ENCODE measurements at regions not wholly inside any gene's neighbourhood (a gene's known extent, or its start where the extent isn't known, plus 50 kb on each side); places are given as distances from the start of the nearest gene placed in this dataset.

DNA sequence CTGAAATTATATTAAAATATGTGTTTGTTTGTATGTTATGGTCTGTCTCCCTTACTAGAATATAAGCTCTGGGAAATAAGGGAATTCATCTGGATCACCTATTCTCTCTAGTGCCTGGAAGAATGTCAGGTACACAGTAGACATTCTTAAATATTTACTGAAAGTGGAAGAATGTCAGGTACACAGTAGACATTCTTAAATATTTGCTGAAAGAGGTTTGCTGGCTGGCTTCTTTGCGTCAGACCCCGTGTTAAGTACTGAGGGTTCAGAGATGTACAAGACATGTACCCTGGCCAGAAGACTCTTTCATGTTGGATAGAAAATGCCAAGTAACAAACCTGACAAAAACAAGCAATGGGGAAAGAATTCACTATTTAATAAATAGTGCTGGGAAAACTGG lies 199.1 kb downstream of the INSC start:
- TF ChIP-seq, protein P1, sequence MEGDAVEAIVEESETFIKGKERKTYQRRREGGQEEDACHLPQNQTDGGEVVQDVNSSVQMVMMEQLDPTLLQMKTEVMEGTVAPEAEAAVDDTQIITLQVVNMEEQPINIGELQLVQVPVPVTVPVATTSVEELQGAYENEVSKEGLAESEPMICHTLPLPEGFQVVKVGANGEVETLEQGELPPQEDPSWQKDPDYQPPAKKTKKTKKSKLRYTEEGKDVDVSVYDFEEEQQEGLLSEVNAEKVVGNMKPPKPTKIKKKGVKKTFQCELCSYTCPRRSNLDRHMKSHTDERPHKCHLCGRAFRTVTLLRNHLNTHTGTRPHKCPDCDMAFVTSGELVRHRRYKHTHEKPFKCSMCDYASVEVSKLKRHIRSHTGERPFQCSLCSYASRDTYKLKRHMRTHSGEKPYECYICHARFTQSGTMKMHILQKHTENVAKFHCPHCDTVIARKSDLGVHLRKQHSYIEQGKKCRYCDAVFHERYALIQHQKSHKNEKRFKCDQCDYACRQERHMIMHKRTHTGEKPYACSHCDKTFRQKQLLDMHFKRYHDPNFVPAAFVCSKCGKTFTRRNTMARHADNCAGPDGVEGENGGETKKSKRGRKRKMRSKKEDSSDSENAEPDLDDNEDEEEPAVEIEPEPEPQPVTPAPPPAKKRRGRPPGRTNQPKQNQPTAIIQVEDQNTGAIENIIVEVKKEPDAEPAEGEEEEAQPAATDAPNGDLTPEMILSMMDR (conservative IDR thresholded peaks at IDR 0.05; ENCODE audit: low read depth, low read length), result no peak
- TF ChIP-seq EZH2phosphoT487 (IDR thresholded peaks at IDR 0.05; ENCODE audit: borderline replicate concordance, low read length), result no peak
- no peak for TF ChIP-seq EZH2 (IDR thresholded peaks at IDR 0.05; ENCODE audit: low read length, unreplicated experiment)
